Islet precursor cell (in vitro differentiated cells): ENCODE measurements at regions not wholly inside any gene's neighbourhood (a gene's known extent, or its start where the extent isn't known, plus 50 kb on each side); places are given as distances from the start of the nearest gene placed in this dataset.

Experiments used
- DNase-seq: peaks from one replicate; pipeline ENCODE4 v3.0.0-alpha.2; 2018

DNA sequence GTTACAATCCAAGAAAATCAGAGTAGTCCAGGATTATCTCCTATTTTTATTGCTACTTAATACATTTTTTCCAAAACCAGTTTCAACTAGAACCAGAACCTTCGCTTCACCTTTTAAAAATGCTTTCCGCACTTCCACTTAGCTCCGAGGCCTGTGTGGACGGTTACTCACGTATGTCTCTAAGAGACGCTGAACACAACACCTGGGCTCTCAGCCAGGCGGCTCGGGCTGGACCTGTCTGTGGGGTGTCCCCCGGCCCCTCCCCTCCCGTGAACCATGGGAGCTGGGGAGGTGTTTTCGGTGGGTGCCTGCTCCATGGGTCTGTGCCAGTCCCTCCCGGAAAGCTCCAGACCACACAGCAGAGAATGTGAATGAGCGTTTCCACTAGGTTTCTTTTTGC lies 223.8 kb downstream of the GLI2 start:
- no peak for DNase-seq

GRCh38 chr2:120960770-120961366 lies 225.2 kb downstream of the GLI2 start:
- no peak for DNase-seq

DNA sequence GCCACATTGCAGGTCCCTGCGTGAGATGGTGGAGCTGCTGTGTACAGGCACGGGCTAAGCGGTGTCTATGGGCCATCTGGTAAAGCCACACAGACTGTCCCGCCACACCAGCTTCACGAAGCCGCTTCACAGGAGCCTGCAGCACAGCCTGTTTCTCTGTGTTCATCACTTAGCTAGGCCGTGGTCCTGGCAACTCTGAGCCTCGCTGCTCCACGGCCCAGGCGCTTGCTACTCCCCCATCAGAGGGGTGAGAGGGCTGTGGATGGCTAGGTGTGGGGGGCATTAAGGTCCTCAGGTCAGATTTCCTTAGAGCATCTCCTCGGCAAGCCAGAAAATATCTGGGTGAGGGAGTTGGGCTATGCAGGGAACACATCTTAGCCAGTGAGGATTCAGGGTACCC lies 225.7 kb downstream of the GLI2 start:
- no peak for DNase-seq

DNA sequence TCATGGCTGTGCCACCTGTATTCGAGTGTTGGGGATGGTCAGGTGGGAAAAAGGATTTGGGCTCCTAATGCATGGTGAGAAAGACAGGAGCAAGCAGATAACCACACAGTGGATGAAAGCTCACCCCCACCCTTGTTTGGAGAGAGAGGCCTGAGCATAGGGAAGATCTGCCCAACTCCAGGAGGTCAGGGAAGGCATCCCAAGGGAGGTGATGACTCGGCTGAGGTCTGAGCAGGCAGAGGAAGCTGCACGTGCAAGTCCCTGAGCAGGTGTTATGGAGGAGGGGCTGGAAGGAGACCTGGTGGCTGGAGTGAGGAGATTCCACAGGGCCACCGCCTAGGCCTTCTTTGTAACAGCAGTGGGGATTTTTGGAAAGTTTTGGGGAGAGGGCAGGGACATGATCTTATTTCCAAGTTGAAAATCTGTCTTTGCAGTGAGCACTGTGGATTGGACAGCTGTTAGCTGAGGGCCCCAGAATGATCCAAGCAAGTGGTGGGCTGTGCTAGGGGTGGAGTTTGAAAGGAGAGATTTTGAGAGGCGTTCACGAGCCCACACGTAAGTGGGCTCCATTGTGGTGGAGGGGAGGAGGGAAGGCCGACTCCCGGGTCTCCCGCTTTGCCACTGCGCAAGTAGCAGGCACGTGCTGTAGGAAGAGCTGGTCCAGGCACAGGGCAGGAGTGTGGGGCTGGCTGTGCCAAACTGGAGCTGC lies 228.5 kb downstream of the GLI2 start:
- peak; percentile 67 for DNase-seq

- DNase-seq, result no peak
Measured at GRCh38 chr2:120964819-120965218, 229.2 kb downstream of the GLI2 start.

- no peak for DNase-seq
Measured at GRCh38 chr2:120966510-120967254, 231.0 kb downstream of the GLI2 start.

- DNase-seq, result no peak
Measured at GRCh38 chr2:120968307-120969015, 232.8 kb downstream of the GLI2 start.

DNA sequence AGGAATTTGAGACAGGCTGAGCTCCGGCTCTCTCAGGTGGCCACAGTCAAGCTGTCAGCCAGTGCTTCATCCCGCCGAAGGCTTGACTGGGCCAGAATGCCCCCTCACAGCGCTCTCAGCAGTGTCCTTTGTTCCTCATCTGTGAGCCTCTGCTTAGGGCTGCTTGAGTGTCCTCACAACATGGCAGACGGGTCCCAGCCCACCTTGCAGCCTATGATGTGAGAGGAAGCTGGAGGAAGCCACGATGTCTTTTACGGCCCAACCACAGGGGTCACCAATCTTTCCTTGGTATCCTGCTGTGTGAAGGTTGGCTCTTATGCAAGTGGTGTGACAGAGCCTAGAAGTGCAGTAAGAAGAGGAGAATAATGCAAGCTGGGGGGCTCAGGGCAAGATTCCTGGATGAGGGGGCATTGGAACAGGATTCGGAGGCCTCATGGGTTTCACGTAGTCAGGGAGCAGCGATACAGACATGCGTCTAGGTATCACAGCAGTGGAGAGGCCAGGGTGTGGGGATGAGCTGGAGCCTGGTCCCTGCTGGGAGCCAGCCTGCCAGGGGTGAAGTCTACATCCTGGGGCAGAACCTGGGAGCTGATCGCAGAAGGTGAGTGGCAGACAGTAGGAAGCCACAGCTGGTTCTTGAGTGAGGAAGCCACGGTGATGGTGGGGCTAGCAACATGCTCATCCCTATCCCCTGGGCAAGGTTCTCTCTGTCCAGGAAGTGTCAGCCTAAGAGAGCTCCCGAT lies 234.1 kb downstream of the GLI2 start:
- no peak for DNase-seq

DNA sequence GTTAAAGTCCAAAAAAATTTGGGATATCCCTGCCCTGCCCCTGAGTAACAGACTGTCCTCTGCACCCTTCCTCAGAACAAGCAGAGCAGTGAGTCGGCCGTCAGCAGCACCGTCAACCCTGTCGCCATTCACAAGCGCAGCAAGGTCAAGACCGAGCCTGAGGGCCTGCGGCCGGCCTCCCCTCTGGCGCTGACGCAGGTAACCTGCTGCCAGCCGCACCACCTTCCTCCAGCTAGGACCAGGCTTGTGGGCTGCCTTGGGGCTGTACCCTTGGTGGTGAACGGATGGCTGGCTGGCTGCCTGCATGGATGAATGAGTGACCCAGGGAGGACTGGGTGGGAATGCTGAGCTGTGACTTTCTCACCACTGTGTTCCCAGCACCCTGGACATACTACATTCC lies 236.2 kb downstream of the GLI2 start:
- no peak for DNase-seq

DNA sequence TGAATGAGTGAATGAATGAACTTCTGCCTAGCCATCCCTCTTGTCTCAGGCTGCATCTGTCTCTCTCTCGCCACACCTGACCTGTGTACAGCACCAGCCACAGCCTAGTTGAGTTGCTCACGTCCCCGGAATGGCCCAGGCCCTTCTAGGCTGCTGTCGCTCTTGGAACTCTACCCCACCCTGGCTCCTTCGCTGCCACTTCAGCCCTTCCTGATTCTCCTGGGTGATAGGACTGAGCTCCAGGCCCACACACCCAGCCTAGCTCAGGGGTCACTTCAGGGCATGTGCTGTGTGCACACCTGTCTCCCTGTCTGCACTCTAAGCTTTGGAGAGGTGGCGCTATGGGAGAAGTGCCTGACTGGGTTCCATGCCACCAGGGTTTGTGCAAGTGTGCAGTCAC lies 236.6 kb downstream of the GLI2 start:
- no peak for DNase-seq

GRCh38 chr2:120973196-120973595 lies 237.5 kb downstream of the GLI2 start:
- DNase-seq, result no peak

DNA sequence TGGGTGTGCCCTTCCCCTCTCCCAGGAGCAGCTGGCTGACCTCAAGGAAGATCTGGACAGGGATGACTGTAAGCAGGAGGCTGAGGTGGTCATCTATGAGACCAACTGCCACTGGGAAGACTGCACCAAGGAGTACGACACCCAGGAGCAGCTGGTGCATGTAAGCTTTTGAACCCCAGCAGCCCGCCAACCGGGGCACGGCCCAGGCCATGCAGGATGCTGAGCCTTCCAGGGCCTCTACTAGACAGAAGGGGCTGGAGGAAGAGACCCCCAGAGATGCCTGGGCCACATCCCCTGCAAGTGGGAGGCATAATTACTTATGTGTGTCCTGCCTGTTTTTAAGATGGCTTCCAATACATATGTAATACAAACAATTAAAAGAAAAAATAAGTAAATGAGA lies 239.3 kb downstream of the GLI2 start:
- no peak for DNase-seq

- no peak for DNase-seq
Measured at GRCh38 chr2:120976501-120977307, 241.0 kb downstream of the GLI2 start.

DNA sequence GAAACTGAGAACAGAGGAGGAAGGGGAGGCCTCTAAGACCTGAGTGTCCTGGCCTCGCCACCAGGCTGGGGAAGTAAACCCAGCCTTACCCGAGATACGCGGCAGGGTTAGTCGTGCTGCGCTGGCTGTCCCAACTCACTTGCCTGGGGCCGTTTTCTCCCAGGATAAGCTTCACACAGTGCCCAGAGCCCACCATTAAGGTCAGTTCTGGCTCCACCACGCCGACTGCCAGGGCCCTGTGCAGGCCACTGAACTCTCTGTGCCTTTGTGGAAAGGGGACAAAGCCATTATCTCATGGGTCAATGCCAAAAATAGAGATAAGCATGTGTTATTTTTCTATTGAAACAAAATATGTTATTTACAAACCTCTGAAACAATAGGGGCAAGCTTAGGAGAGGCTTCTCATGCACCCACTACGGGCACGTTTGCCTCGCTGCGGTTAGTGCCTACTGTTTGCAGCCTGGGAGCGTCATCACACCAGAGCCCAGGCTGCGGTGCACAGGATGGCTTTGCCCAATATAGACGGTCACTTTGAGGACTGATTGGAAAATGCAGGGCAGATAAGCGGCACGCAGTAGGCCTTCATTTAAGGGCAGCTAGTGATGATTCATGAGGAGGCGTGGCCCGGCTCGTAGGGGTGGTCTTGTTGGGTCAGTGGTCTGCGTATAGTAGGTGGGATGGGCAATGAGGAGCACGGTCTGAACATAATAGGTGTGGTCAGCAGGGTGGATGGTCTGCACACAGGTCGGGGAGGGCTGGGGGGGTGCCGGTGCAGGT lies 242.1 kb downstream of the GLI2 start:
- no peak for DNase-seq

GRCh38 chr2:120978359-120979050 lies 242.8 kb downstream of the GLI2 start:
- DNase-seq, result no peak

DNA sequence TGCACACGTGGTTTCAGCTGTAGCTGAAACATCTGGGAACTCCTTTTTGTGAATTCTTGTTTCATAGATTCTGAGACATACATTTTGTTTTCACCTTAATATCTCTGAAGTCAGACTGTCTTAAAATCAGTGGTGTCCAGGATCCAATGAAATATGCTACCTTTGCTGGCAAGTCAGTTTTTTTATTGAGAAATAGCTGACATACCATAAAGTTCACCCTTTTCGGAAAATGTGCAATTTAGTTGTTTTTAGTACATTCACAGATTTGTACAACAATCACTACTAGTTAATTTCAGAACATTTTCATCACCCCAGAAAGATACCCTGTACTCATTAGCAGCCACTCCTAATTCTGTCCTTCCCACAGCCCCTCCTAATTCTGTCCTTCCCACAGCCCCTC lies 243.7 kb downstream of the GLI2 start:
- no peak for DNase-seq

DNA sequence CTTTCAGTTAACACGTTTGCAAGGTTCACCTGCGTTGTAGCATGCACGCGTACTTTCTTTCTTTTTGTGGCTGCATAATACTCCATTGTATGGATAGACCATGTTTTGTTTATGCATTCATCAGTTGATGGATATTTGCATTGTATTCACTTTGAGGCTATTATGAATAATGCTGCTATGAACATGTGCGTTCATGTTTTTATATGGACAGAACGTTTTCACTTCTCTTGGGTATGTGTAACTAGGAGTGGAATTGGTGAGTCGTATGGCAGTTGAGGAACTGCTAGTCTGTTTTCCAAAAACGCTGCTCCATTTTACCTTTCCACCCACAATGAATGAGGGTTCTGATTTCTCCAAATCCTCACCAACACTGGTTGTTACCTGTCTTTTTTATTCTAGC lies 244.3 kb downstream of the GLI2 start:
- no peak for DNase-seq

- DNase-seq, result no peak
Measured at GRCh38 chr2:120981443-120981842, 245.8 kb downstream of the GLI2 start.

GRCh38 chr2:120982598-120982997 lies 246.9 kb downstream of the GLI2 start:
- no peak for DNase-seq

- DNase-seq, result no peak
Measured at GRCh38 chr2:120983344-120983743, 247.7 kb downstream of the GLI2 start.

DNA sequence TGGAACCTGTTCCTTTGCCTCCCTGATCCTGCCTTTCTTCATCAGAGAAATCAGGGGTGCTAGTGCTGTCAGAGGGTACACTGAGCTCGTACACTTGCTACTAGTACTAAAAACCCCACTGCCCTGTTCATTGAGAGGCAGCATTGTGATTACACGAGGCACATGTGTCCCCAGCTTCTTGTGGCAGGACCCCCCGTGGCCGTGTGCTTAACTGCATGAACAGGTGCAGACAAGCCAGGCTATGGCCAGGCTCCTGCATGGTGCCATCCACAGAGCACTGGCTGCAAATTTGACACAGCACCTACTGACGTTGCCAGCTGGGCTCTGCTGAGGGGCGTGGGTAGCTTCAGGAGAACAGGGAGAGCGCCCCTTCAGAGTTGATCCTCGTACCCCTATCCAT lies 248.4 kb downstream of the GLI2 start:
- DNase-seq, result no peak
